HEK293 (cell line): ENCODE measurements at regions not wholly inside any gene's neighbourhood (a gene's known extent, or its start where the extent isn't known, plus 50 kb on each side); places are given as distances from the start of the nearest gene placed in this dataset.

Source experiments
- BCL11A ChIP-seq: fragments of 450-650 bp; formaldehyde crosslinking; IDR thresholded peaks from 2 replicates; pipeline ENCODE4 v1.5.1; 2016; ENCODE audit warnings: low read depth, missing biosample characterization, missing genetic modification characterization
- HOXD13 ChIP-seq: sonication (generic); formaldehyde crosslinking; IDR thresholded peaks from 2 replicates; pipeline ENCODE4 v1.8.0; 2022; ENCODE audit warnings: missing genetic modification reagents, borderline replicate concordance
- KLF7 ChIP-seq: fragments of 450-650 bp; formaldehyde crosslinking; IDR thresholded peaks from 2 replicates; pipeline ENCODE4 v1.5.1; 2016; ENCODE audit warnings: missing biosample characterization, missing genetic modification characterization, borderline replicate concordance
- KLF8 ChIP-seq: fragments of 450-650 bp; formaldehyde crosslinking; IDR thresholded peaks from 2 replicates; pipeline ENCODE4 v1.5.1; 2016; ENCODE audit warnings: missing biosample characterization, missing genetic modification characterization
- MZF1 ChIP-seq: fragments of 450-650 bp; formaldehyde crosslinking; IDR thresholded peaks from 2 replicates; pipeline ENCODE4 v1.5.1; 2017; ENCODE audit warnings: missing biosample characterization, missing genetic modification characterization, borderline replicate concordance
- OSR2 ChIP-seq: fragments of 450-650 bp; formaldehyde crosslinking; IDR thresholded peaks from 2 replicates; pipeline ENCODE4 v1.5.1; 2016; ENCODE audit warnings: missing biosample characterization, missing genetic modification characterization
- PRDM10 ChIP-seq: fragments of 450-650 bp; formaldehyde crosslinking; IDR thresholded peaks from 2 replicates; pipeline ENCODE4 v1.5.1; 2016; ENCODE audit warnings: missing biosample characterization, missing genetic modification characterization
- SCRT1 ChIP-seq: fragments of 450-650 bp; formaldehyde crosslinking; IDR thresholded peaks from 2 replicates; pipeline ENCODE4 v1.5.1; 2016; ENCODE audit warnings: missing biosample characterization, missing genetic modification characterization, borderline replicate concordance
- TRIM28 ChIP-seq: IDR thresholded peaks from 2 replicates; pipeline ENCODE4 v1.6.1; 2011; ENCODE audit warnings: low read length, control low read depth, borderline replicate concordance
- YY2 ChIP-seq: fragments of 450-650 bp; formaldehyde crosslinking; IDR thresholded peaks from 2 replicates; pipeline ENCODE4 v1.5.1; 2016; ENCODE audit warnings: missing biosample characterization, missing genetic modification characterization
- ZFHX2 ChIP-seq: fragments of 450-650 bp; formaldehyde crosslinking; conservative IDR thresholded peaks from 2 replicates; pipeline ENCODE4 v1.5.1; 2016; ENCODE audit warnings: missing biosample characterization, missing genetic modification characterization
- ZFP3 ChIP-seq: fragments of 450-650 bp; formaldehyde crosslinking; IDR thresholded peaks from 2 replicates; pipeline ENCODE4 v1.5.1; 2016; ENCODE audit warnings: low read depth, missing biosample characterization, missing genetic modification characterization
- ZFP69B ChIP-seq: fragments of 450-650 bp; formaldehyde crosslinking; IDR thresholded peaks from 2 replicates; pipeline ENCODE4 v1.5.1; 2016; ENCODE audit warnings: missing biosample characterization, missing genetic modification characterization
- ZNF146 ChIP-seq: fragments of 450-650 bp; formaldehyde crosslinking; IDR thresholded peaks from 2 replicates; pipeline ENCODE4 v1.5.1; 2016; ENCODE audit warnings: missing biosample characterization, missing genetic modification characterization
- ZNF175 ChIP-seq: fragments of 450-650 bp; formaldehyde crosslinking; IDR thresholded peaks from 2 replicates; pipeline ENCODE4 v1.5.1; 2016; ENCODE audit warnings: missing biosample characterization, missing genetic modification characterization
- ZNF335 ChIP-seq: fragments of 450-650 bp; formaldehyde crosslinking; conservative IDR thresholded peaks from 2 replicates; pipeline ENCODE4 v1.5.1; 2016; ENCODE audit warnings: missing biosample characterization, missing genetic modification characterization
- ZNF394 ChIP-seq: fragments of 450-650 bp; formaldehyde crosslinking; IDR thresholded peaks from 2 replicates; pipeline ENCODE4 v1.5.1; 2016; ENCODE audit warnings: missing biosample characterization, missing genetic modification characterization, mild to moderate bottlenecking, moderate library complexity, borderline replicate concordance
- ZNF398 ChIP-seq: fragments of 450-650 bp; formaldehyde crosslinking; IDR thresholded peaks from 2 replicates; pipeline ENCODE4 v1.5.1; 2017; ENCODE audit warnings: missing biosample characterization, missing genetic modification characterization
- ZNF596 ChIP-seq: fragments of 450-650 bp; IDR thresholded peaks from 2 replicates; pipeline ENCODE4 v1.5.0; 2018; ENCODE audit warnings: missing biosample characterization, mild to moderate bottlenecking, missing genetic modification characterization, moderate library complexity
- ZNF610 ChIP-seq: fragments of 450-650 bp; formaldehyde crosslinking; IDR thresholded peaks from 2 replicates; pipeline ENCODE4 v1.5.1; 2016; ENCODE audit warnings: missing biosample characterization, missing genetic modification characterization, borderline replicate concordance
- ZNF621 ChIP-seq: fragments of 450-650 bp; formaldehyde crosslinking; IDR thresholded peaks from 2 replicates; pipeline ENCODE4 v1.5.1; 2017; ENCODE audit warnings: missing biosample characterization, missing genetic modification characterization
- ZNF629 ChIP-seq: fragments of 450-650 bp; formaldehyde crosslinking; IDR thresholded peaks from 2 replicates; pipeline ENCODE4 v1.5.1; 2017; ENCODE audit warnings: missing biosample characterization, missing genetic modification characterization
- ZNF660 ChIP-seq: fragments of 450-650 bp; IDR thresholded peaks from 2 replicates; pipeline ENCODE4 v1.5.1; 2018; ENCODE audit warnings: missing biosample characterization, mild to moderate bottlenecking, missing genetic modification characterization
- ZNF664 ChIP-seq: fragments of 450-650 bp; formaldehyde crosslinking; IDR thresholded peaks from 2 replicates; pipeline ENCODE4 v1.5.1; 2016; ENCODE audit warnings: missing biosample characterization, missing genetic modification characterization
- ZNF701 ChIP-seq: fragments of 450-650 bp; formaldehyde crosslinking; IDR thresholded peaks from 2 replicates; pipeline ENCODE4 v1.5.1; 2016; ENCODE audit warnings: missing biosample characterization, missing genetic modification characterization
- ZNF768 ChIP-seq: fragments of 450-650 bp; formaldehyde crosslinking; IDR thresholded peaks from 2 replicates; pipeline ENCODE4 v1.5.1; 2018; ENCODE audit warnings: missing biosample characterization, mild to moderate bottlenecking, missing genetic modification characterization
- ZNF792 ChIP-seq: fragments of 450-650 bp; formaldehyde crosslinking; IDR thresholded peaks from 2 replicates; pipeline ENCODE4 v1.5.1; 2016; ENCODE audit warnings: missing biosample characterization, missing genetic modification characterization
- ZNF837 ChIP-seq: fragments of 450-650 bp; formaldehyde crosslinking; IDR thresholded peaks from 2 replicates; pipeline ENCODE4 v1.5.1; 2016; ENCODE audit warnings: missing biosample characterization, missing genetic modification characterization
- TF ChIP-seq, protein P1 (sequence below): fragments of 450-650 bp; formaldehyde crosslinking; IDR thresholded peaks from 2 replicates; pipeline ENCODE4 v1.5.1; 2017; ENCODE audit warnings: missing biosample characterization, missing genetic modification characterization
- TF ChIP-seq, protein P2 (sequence below): fragments of 450-650 bp; formaldehyde crosslinking; IDR thresholded peaks from 2 replicates; pipeline ENCODE4 v1.5.1; 2016; ENCODE audit warnings: missing biosample characterization, missing genetic modification characterization
- TF ChIP-seq, protein P3 (sequence below): fragments of 450-650 bp; IDR thresholded peaks from 2 replicates; pipeline ENCODE4 v1.5.1; 2018; ENCODE audit warnings: missing biosample characterization, missing genetic modification characterization

GRCh38 chr10:35889971-35890675, 248.0 kb upstream of the FZD8 start (continued):
- TF ChIP-seq BCL11A (tag by site-specific recombination): no peak
- no peak for TF ChIP-seq ZNF621 (tag by site-specific recombination)
- TF ChIP-seq OSR2: peak; percentile 95
- TF ChIP-seq, protein P1, sequence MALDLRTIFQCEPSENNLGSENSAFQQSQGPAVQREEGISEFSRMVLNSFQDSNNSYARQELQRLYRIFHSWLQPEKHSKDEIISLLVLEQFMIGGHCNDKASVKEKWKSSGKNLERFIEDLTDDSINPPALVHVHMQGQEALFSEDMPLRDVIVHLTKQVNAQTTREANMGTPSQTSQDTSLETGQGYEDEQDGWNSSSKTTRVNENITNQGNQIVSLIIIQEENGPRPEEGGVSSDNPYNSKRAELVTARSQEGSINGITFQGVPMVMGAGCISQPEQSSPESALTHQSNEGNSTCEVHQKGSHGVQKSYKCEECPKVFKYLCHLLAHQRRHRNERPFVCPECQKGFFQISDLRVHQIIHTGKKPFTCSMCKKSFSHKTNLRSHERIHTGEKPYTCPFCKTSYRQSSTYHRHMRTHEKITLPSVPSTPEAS: 0 out of 2 replicates have a peak, but pooled peaks have one; percentile 36
- 0 out of 2 replicates have a peak, but pooled peaks have one; percentile 27 for TF ChIP-seq ZNF792 (tag by site-specific recombination)
- TF ChIP-seq TRIM28: peak; percentile 93
- TF ChIP-seq ZFP69B (tag by site-specific recombination): peak; percentile 55
- 0 out of 2 replicates have a peak, but pooled peaks have one; percentile 13 for TF ChIP-seq ZNF394 (tag by site-specific recombination)
- peak; percentile 89 for TF ChIP-seq ZNF610 (tag by site-specific recombination)
- peak; percentile 76; the same call in 1 of the 2 replicates for TF ChIP-seq ZNF664 (tag by site-specific recombination)
- TF ChIP-seq ZNF701 (tag by site-specific recombination): no peak
- TF ChIP-seq ZNF175 (tag by site-specific recombination): no peak
- 0 out of 2 replicates have a peak, but pooled peaks have one; percentile 30 for TF ChIP-seq ZFP3
- peak; percentile 87 for TF ChIP-seq ZNF398 (tag by site-specific recombination)
- TF ChIP-seq SCRT1 (tag by site-specific recombination): peak; percentile 82
- peak; percentile 82 for TF ChIP-seq ZNF660 (tag by site-specific recombination)
- TF ChIP-seq MZF1 (tag by site-specific recombination): peak; percentile 73
- no peak for TF ChIP-seq YY2 (tag by site-specific recombination)
- no peak for TF ChIP-seq ZNF768
- TF ChIP-seq ZFHX2 (tag by site-specific recombination): peak; percentile 63
- TF ChIP-seq ZNF837 (tag by site-specific recombination): no peak
- TF ChIP-seq KLF8 (tag by site-specific recombination): no peak
- TF ChIP-seq, protein P2, sequence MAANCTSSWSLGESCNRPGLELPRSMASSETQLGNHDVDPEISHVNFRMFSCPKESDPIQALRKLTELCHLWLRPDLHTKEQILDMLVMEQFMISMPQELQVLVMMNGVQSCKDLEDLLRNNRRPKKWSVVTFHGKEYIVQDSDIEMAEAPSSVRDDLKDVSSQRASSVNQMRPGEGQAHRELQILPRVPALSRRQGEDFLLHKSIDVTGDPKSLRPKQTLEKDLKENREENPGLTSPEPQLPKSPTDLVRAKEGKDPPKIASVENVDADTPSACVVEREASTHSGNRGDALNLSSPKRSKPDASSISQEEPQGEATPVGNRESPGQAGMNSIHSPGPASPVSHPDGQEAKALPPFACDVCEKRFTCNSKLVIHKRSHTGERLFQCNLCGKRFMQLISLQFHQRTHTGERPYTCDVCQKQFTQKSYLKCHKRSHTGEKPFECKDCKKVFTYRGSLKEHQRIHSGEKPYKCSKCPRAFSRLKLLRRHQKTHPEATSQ (tag by site-specific recombination): no peak
- peak; percentile 73 for TF ChIP-seq ZNF596
- TF ChIP-seq, protein P3, sequence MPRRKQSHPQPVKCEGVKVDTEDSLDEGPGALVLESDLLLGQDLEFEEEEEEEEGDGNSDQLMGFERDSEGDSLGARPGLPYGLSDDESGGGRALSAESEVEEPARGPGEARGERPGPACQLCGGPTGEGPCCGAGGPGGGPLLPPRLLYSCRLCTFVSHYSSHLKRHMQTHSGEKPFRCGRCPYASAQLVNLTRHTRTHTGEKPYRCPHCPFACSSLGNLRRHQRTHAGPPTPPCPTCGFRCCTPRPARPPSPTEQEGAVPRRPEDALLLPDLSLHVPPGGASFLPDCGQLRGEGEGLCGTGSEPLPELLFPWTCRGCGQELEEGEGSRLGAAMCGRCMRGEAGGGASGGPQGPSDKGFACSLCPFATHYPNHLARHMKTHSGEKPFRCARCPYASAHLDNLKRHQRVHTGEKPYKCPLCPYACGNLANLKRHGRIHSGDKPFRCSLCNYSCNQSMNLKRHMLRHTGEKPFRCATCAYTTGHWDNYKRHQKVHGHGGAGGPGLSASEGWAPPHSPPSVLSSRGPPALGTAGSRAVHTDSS (tag by site-specific recombination): peak; percentile 25; the same call in 1 of the 2 replicates
- peak; percentile 63 for TF ChIP-seq ZNF629 (tag by site-specific recombination)
- peak; percentile 38; the same call in 1 of the 2 replicates for TF ChIP-seq ZNF146 (tag by site-specific recombination)
- TF ChIP-seq ZNF335 (tag by site-specific recombination): peak; percentile 21; the same call in 1 of the 2 replicates
- TF ChIP-seq PRDM10: peak; percentile 35; the same call in 1 of the 2 replicates
- no peak for TF ChIP-seq HOXD13 (CRISPR knock-in tag)
- TF ChIP-seq KLF7 (tag by site-specific recombination): peak; percentile 84
